ENCODE measurements at regions not wholly inside any gene's neighbourhood (a gene's known extent, or its start where the extent isn't known, plus 50 kb on each side); places are given as distances from the start of the nearest gene placed in this dataset.

- TF ChIP-seq CTCF (IDR thresholded peaks at IDR 0.05) = no peak
- no peak for TF ChIP-seq POLR2A (IDR thresholded peaks at IDR 0.05)
Measured at GRCh38 chr3:95567346-95567745, 1247.0 kb upstream of the EPHA6 start.
